Upper lobe of left lung (tissue), 6 donors: ENCODE measurements at regions not wholly inside any gene's neighbourhood (a gene's known extent, or its start where the extent isn't known, plus 50 kb on each side); places are given as distances from the start of the nearest gene placed in this dataset.

Experiments used
- ATAC-seq, 2 donors: fragments of 200-7000 bp; cut with Tn5 transposase; one replicate each; pipeline ENCODE4 v1.9.1; 2022; ENCODE audit warnings: mild to moderate bottlenecking in 2 of 2, moderate library complexity in 2 of 2; ENCODE audit not compliant: low FRiP score in 2 of 2
- DNase-seq, 2 donors: peaks; one replicate each; pipeline ENCODE4 v3.0.0-alpha.2; 2019 to 2020
- H3K27ac ChIP-seq, 4 donors: fragments of 200-600 bp; sonication (generic); one replicate each; pipeline ENCODE4 v1.5.1; 2016 to 2019
- H3K27me3 ChIP-seq, 4 donors: fragments of 200-600 bp; sonication (generic); one replicate each; pipeline ENCODE4 v1.5.1; 2017 to 2019
- H3K36me3 ChIP-seq, 4 donors: fragments of 200-600 bp; sonication (generic); one replicate each; pipeline ENCODE4 v1.5.1; 2016 to 2019
- H3K4me1 ChIP-seq, 4 donors: fragments of 200-600 bp; sonication (generic); one replicate each; pipeline ENCODE4 v1.5.1; 2018 to 2019
- H3K4me3 ChIP-seq, 4 donors: fragments of 200-600 bp; sonication (generic); one replicate each; pipeline ENCODE4 v1.5.1; 2017 to 2019; ENCODE audit warnings: mild to moderate bottlenecking in 2 of 4, moderate library complexity in 1 of 4
- H3K9me3 ChIP-seq, 4 donors: fragments of 200-600 bp; sonication (generic); one replicate each; pipeline ENCODE4 v1.5.1; 2018 to 2019
- CTCF ChIP-seq, 6 experiments: fragments of 450-650 bp in 4 of 6; fragments of 200-600 bp in 2 of 6; sonication (generic) in 2 of 6; IDR thresholded peaks; one replicate each; pipeline ENCODE4 v1.5.1; 2016 to 2019; ENCODE audit warnings: antibody characterized with exemption in 6 of 6
- EP300 ChIP-seq, 4 donors: sonication (generic); formaldehyde crosslinking; IDR thresholded peaks; one replicate each; pipeline ENCODE4 v1.5.1; 2017; ENCODE audit warnings: antibody characterized with exemption in 4 of 4, control low read depth in 2 of 4
- POLR2A ChIP-seq, 4 donors: fragments of 450-650 bp; IDR thresholded peaks; one replicate each; pipeline ENCODE4 v1.5.1; 2016 to 2017; ENCODE audit warnings: antibody characterized with exemption in 4 of 4, mild to moderate bottlenecking in 2 of 4
- POLR2AphosphoS5 ChIP-seq, 2 donors: sonication (generic); formaldehyde crosslinking; IDR thresholded peaks; one replicate each; pipeline ENCODE4 v1.5.1; 2017; ENCODE audit warnings: antibody characterized with exemption in 2 of 2
- WGBS, 2 donors: methylation state at CpG; one replicate each; pipeline ENCODE4 v1.1.5; 2017 to 2018; 5-methylcytosine and 5-hydroxymethylcytosine counted together
- donor health status: DM: no; HTN: no; CAD: no; lungs with moderate emphysema.
- donor health status: DM: no; HTN: yes; CAD: no; lungs with severe emphysema.

GRCh38 chr3:117170094-117170493, 460.5 kb downstream of the TUSC7 start:
- no peaks in the 10 kb centered on the region for H3K9me3 ChIP-seq
- no peak for TF ChIP-seq CTCF (IDR thresholded peaks at IDR 0.05)
- TF ChIP-seq POLR2A (IDR thresholded peaks at IDR 0.05) = no peak
- TF ChIP-seq POLR2AphosphoS5 (IDR thresholded peaks at IDR 0.05) = no peak
- no peak for TF ChIP-seq EP300 (IDR thresholded peaks at IDR 0.05)

GRCh38 chr3:117171124-117171523, 461.5 kb downstream of the TUSC7 start:
- H3K27ac ChIP-seq = no peak overlapping the region
- no peaks in the 10 kb centered on the region for H3K27me3 ChIP-seq
- TF ChIP-seq POLR2AphosphoS5 (IDR thresholded peaks at IDR 0.05) = no peak
- no peak for TF ChIP-seq POLR2A (IDR thresholded peaks at IDR 0.05)
- TF ChIP-seq CTCF (IDR thresholded peaks at IDR 0.05) = no peak
- TF ChIP-seq EP300 (IDR thresholded peaks at IDR 0.05) = no peak
- H3K4me1 ChIP-seq = no peaks in the 10 kb centered on the region
- H3K4me3 ChIP-seq = no peak overlapping the region
- no peak for DNase-seq
- H3K36me3 ChIP-seq = no peaks in the 10 kb centered on the region
- no peak for ATAC-seq
- no peaks in the 10 kb centered on the region for H3K9me3 ChIP-seq

More at GRCh38 chr3:117170094-117170493, 460.5 kb downstream of the TUSC7 start:
- no peaks in the 10 kb centered on the region for H3K4me1 ChIP-seq
- H3K36me3 ChIP-seq = no peaks in the 10 kb centered on the region
- no peak overlapping the region for H3K27ac ChIP-seq
- no peaks in the 10 kb centered on the region for H3K27me3 ChIP-seq
- no peak for DNase-seq
- no peak for ATAC-seq
- no peak overlapping the region for H3K4me3 ChIP-seq

DNA sequence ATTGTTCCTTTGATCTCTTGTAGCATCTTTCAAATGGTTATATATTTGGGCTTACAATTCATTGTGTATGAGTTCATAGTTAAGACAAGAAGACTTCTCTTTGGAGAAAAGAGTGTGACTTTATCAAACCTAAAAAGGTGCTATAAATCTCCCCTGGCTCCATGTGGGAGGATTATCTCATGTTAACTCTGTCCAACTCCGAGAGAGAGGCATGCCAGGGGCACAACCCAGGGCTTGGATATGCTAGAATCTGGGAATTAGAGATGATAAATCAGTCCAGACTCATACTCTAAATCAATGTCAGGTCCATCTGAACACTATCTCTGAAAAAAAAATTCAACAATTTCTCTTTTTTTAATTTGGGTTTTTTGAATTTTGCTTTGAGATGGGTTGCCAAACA, 462.8 kb downstream of the TUSC7 start:
- H3K9me3 ChIP-seq = no peaks in the 10 kb centered on the region
- WGBS, 2 donors = 61 to 79% methylated on average over 1 of the region's 1 CpG

DNA sequence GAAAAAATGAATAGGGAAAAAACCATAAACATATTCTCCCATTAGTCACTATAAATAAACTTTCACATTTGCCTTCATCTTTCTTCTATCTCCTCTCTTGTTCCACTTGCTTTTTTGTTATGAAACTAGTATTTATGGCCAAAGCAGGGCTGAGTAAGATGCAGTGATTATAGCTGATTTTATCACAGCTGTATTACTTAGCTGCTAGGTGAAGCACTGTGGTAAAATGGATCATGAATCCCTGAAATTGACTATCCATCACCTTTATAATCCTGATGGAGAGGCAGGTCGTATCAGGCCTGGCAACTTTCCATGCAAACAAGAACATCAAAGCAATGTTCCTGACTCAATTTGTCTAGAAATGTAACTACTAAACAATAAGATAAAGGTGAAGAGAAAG, 471.6 kb downstream of the TUSC7 start:
- Histone ChIP-seq H3K36me3 (no peaks in the 10 kb centered on the region), H3K27me3 (no peaks in the 10 kb centered on the region), H3K4me3 (no peak overlapping the region), H3K4me1 (no peaks in the 10 kb centered on the region), H3K27ac (no peak overlapping the region), H3K9me3 (no peaks in the 10 kb centered on the region)
- TF ChIP-seq CTCF (IDR thresholded peaks at IDR 0.05) = no peak
- no peak for TF ChIP-seq POLR2A (IDR thresholded peaks at IDR 0.05)
- no peak for TF ChIP-seq POLR2AphosphoS5 (IDR thresholded peaks at IDR 0.05)
- no peak for TF ChIP-seq EP300 (IDR thresholded peaks at IDR 0.05)
- DNase-seq (no peak), ATAC-seq (no peak)
- WGBS, 2 donors = 57 to 76% methylated on average over 1 of the region's 1 CpG

More for the DNA sequence above, 462.8 kb downstream of the TUSC7 start:
- no peaks in the 10 kb centered on the region for H3K36me3 ChIP-seq
- H3K27me3 ChIP-seq = no peaks in the 10 kb centered on the region
- no peak overlapping the region for H3K27ac ChIP-seq
- DNase-seq (no peak), ATAC-seq (no peak)
- H3K4me3 ChIP-seq = no peak overlapping the region
- no peak for TF ChIP-seq EP300 (IDR thresholded peaks at IDR 0.05)
- H3K4me1 ChIP-seq = no peaks in the 10 kb centered on the region

DNA sequence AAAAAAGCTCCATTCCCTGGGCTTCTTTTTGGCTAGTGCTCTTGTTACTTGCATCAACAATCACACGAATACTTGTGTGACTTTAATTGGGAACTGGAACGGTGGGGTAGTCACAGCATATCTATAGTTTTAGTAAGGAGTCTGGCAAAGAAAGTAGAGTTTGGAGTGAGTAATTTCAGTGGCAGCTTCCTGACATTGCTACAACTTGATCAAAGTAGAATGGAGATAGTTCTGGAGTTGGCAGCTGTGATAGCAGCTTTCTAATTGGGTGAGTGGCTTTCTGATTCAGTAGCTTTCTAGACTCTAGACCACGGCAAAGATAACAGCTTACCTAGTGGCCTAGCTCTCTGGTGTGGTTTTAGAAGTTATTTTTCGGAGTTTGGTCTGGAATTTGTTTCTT, 475.0 kb downstream of the TUSC7 start:
- H3K4me3 ChIP-seq = no peak overlapping the region
- H3K4me1 ChIP-seq = no peaks in the 10 kb centered on the region
- H3K36me3 ChIP-seq = no peaks in the 10 kb centered on the region
- DNase-seq = no peak
- TF ChIP-seq POLR2A (IDR thresholded peaks at IDR 0.05) (no peak), EP300 (IDR thresholded peaks at IDR 0.05) (no peak), POLR2AphosphoS5 (IDR thresholded peaks at IDR 0.05) (no peak), CTCF (IDR thresholded peaks at IDR 0.05) (no peak)
- no peak overlapping the region for H3K27ac ChIP-seq
- H3K9me3 ChIP-seq = no peaks in the 10 kb centered on the region
- WGBS, 2 donors = 70 to 77% methylated on average over 4 of the region's 4 CpGs
- ATAC-seq = no peak
- H3K27me3 ChIP-seq = no peaks in the 10 kb centered on the region
